Peyer's patch (tissue), 4 donors: ENCODE measurements at regions not wholly inside any gene's neighbourhood (a gene's known extent, or its start where the extent isn't known, plus 50 kb on each side); places are given as distances from the start of the nearest gene placed in this dataset.

Experiments used
- CTCF ChIP-seq, 6 experiments: fragments of 450-650 bp in 4 of 6; fragments of 200-600 bp in 2 of 6; sonication (generic) in 1 of 6; IDR thresholded peaks; one replicate each; pipeline ENCODE4 v1.5.1; 2017 to 2019; ENCODE audit warnings: antibody characterized with exemption in 6 of 6, mild to moderate bottlenecking in 3 of 6, moderate library complexity in 1 of 6
- POLR2A ChIP-seq, 2 donors: fragments of 450-650 bp; IDR thresholded peaks; one replicate each; pipeline ENCODE4 v1.5.1; 2017; ENCODE audit warnings: antibody characterized with exemption in 2 of 2, mild to moderate bottlenecking in 2 of 2, moderate library complexity in 2 of 2

DNA sequence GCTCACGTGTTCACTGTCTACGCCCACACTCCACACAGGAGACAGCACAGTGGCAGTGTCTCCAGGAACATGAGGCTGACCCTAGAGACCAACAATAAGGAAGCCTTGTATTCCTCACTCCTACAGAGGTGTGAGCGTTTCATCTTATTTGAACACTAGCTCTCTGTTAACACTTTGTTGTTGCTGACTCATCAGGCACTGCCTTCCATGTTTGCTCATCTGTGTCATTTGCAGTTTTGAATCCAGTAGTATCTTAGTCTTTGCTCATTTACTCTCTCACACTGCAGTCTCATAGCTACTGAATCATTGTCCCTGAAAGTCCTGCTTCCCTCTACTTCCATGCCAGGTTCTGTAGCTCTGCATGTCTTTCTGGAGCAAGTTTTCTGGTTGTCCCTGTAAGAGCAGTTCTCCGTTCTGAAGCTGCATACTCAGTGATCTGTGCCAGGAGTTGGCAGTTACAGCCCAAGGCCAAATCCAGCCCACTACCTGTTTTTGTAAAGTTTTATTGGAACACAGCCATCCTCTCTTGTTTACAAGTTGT, 80.3 kb upstream of the DCLK2 start:
- TF ChIP-seq CTCF (IDR thresholded peaks at IDR 0.05) (no peak), POLR2A (IDR thresholded peaks at IDR 0.05) (no peak)
